Fibroblast of skin of left quadriceps (primary cell): ENCODE measurements at regions not wholly inside any gene's neighbourhood (a gene's known extent, or its start where the extent isn't known, plus 50 kb on each side); places are given as distances from the start of the nearest gene placed in this dataset.

Experiments
- DNase-seq, 2 experiments: peaks; one replicate each; pipeline ENCODE4 v3.0.0-alpha.2; 2013; ENCODE audit warnings: low read depth in 2 of 2

DNA sequence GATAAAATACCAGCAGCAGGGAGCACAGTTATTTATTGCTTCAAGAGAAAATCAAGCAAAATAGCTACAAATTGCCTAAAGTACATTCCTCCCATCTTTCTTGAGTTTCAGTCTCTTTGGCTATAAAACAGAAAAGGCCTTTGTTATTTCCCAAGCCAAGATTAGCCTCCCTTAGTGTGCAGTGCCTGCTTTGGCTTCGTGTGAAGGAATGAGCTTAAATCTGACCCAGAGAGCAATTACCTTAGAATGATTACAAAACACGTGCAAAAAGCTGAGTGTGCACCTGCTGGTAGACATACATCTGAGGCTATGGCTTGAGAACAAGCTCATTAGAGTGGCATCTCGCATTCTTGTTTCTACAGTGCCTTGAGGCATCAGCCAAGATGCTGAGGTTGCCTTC is 250.8 kb downstream of the C4orf33 start:
- no peak for DNase-seq

- no peak for DNase-seq
These were observed 255.1 kb downstream of the C4orf33 start for GRCh38 chr4:129350834-129351721.

DNA sequence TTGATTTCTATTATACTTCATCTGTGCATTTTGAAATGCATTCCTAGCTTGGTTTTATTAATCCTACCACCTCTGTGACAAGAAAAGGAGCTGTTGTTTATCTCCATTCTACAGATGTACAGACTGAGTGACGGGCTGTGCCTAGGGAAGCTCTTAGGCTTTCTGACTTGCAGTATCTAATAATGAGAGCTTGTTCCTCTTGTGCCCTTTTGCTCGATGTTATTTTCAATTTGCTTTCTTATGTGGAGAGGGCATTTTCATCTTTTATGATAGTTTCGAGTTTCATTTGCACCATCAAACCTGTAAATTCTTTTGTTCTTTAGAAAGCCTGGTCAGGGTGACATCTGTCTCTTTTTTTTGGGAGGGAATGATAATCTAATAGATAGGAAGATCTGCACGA is 256.5 kb downstream of the C4orf33 start:
- DNase-seq, result no peak

GRCh38 chr4:129353490-129353889 is 257.5 kb downstream of the C4orf33 start:
- DNase-seq, result no peak

DNA sequence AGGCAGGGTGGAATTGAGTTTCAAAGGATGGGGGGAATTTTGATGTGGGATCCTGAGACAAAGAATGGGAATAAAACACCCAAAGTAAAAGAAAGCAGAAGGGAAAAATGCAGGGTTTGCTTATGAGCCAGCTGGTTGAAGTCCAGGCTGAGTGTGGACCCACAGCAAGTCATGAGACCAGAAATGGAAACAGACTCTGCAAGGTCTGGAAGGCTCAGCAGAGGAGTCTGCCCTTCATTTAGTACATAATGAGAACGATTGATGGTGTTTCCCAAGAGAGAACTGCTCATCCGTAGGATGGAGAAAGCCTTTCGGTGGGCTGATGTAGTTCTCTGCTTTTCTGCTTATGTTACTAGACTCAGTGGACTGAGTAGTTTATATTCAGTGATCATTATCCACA is 259.1 kb downstream of the C4orf33 start:
- DNase-seq, result no peak

DNA sequence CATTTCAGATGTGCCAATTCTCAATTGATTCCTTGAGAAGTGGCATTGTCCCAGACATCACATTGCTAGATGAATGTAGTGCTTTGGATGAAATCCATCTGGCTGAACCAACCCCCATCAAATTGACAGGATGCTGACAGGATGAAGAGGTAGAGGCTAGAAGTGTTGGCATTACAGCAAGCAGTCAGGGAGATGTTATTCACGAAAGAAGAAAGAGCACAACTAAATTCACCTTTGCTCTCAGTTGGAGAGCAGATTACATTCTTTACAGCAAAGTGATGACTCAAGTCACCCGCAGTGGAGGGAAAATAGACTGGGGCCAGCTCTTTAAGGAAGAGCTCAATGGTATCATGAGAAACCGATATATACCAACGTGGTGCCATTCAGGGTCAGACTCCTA is 259.6 kb downstream of the C4orf33 start:
- DNase-seq, result no peak

GRCh38 chr4:129358571-129358970 is 262.6 kb downstream of the C4orf33 start:
- DNase-seq, result peak; percentile 66

DNA sequence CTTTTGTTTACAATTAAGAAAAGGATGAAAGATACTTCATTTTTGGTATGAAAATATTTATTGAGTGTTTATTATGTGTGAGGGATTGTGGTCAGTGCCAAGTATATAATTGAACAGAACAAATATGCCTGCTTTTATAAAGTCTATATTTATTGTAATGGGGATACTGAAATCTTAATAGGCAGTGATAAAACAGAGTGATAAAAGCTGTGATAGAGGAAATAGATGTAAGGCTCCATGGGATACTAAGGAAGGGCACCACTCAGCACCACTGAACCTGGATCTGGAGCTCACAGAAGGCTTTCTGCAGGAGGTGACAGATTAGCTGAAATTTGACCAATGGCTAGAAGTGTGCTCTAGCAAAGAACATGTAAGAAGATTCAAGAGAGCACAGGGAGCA is 263.5 kb downstream of the C4orf33 start:
- no peak for DNase-seq

DNA sequence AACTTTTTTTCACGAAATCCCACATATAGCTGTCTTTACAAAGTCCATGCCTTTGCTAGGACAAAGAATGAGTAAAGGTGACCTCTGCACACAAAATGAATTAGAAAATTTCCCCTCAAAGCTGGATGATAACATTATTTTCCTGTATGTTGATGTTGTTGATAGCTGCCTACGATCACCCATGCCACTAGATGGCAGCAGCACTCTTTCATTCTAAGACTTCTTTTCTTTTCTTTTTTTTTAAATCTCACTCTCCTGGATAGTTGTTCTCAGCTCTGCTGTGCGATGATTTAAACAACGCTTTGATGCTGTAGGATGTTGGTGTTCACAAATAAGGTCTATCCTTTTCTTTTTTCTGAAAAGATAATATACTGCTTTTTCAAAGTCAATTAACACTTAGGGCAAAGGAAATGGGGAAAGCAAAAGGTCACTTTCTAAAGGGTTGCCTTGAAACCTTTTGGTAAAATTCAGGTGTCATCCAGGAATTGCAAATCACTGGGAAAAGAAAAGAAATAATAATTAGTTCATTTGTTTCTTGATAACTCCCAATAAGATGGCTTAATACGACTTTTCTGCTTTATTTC is 266.8 kb downstream of the C4orf33 start:
- DNase-seq, result peak; percentile 41 to 47

DNA sequence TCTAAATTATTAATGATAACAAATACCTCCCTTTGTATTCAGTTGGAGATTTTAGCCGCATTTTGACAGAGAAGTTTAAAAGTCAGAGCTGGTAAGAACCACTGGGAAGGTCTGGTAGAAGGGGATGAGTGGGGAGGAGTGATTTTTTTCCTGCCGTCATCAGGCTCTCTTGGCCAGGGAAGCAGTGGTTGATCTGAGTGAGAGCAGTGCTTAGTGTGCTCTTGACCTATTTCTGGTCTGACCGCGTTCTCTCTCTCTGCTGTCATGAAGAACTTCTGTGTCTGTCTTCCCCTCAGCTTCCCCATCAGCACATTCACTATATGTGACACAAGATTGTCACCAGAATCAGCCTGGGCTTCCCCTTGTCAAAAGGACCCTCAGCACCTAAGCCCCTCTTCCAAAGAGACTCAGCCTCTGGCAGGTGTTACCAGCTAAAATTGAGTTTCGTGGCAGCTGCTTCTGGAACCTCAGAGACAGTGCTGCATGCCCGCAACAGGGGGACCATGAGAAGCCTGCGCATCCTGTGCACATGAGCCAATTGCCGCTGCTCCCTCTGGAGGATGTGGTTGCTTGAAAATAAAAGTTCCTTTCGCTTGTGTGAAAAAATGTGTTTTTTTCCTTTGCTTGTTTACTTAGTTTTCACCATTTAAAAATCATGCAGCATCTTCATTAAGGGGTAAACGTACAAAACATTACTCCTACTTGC is 268.9 kb downstream of the C4orf33 start:
- no peak for DNase-seq

DNA sequence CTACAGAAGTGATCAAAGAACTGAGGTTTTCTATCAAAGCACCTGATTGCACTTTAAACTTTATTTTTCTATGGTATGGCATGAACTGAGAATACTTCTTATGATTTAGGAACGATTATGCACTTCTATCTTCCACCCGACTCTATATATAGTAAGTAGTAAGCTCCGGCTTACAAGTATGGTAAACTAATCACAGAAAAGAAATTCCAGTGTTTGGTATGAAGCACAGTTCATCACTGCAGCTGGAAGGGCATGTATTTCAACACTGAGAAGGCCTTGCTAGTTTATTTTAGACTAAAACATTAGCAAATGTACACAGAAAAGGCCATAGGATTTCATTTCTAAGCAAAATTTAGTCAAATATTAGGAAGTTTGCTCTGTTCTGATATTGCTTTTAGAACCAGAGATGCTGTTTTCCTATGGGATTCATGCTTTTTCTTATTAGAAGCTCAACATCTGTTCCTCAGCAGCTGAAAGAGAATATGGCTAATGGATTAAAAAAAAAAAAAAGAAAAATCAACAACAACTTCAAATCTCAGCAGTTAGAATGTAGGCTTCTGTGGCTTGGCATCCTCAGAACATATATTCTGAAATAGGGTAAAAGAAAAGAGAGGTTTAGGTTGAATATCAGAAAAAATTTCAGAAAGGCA is 273.5 kb downstream of the C4orf33 start:
- no peak for DNase-seq

- no peak for DNase-seq
These were observed 275.1 kb downstream of the C4orf33 start for GRCh38 chr4:129371065-129371464.

- peak in 1 of 2 experiments; percentile 12 for DNase-seq
These were observed 276.0 kb downstream of the C4orf33 start for GRCh38 chr4:129371926-129372325.

- no peak for DNase-seq
These were observed 281.3 kb downstream of the C4orf33 start for GRCh38 chr4:129377131-129377845.

GRCh38 chr4:129378364-129378763 is 282.4 kb downstream of the C4orf33 start:
- no peak for DNase-seq

DNA sequence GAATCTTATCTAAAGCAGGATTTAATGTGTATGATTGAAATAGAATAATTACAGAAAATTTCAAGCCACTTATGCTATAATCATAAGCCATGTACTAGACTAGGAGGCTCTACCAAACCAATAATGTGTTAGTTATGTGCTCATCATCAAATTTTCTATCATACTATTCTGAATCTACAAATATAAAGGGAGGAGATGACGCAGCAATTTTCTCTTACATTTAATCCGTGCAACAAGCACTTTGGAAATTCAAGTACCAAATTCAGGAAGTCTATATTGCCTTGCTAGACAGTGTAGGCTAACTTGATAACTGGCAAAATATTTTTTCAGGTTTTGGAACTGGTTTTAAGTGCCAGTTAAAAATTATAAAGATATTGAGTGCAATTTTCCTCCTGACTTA is 283.5 kb downstream of the C4orf33 start:
- DNase-seq, result no peak

- DNase-seq, result no peak
These were observed 289.0 kb downstream of the C4orf33 start for GRCh38 chr4:129384974-129385373.

- no peak for DNase-seq
These were observed 291.7 kb downstream of the C4orf33 start for GRCh38 chr4:129387666-129388065.

GRCh38 chr4:129393976-129394375 is 298.0 kb downstream of the C4orf33 start:
- no peak for DNase-seq

DNA sequence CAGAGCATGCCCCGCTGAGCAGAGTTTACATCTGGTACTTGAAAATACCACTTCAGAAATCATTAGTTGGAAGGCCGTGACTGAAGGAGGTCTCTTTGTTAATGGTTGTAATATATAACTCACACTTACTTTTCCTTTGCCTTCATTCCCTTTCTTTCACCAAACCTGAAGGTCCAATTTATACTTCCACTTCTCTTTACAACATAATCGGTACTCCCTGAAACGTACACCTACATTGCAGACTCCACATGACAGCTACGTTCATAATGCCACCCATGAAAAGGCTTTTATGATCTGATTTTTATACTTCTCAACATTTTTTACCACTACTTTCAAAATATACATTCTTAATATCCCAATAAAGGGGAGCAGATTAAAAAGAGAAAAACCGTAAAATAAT is 298.7 kb downstream of the C4orf33 start:
- DNase-seq, result no peak

DNA sequence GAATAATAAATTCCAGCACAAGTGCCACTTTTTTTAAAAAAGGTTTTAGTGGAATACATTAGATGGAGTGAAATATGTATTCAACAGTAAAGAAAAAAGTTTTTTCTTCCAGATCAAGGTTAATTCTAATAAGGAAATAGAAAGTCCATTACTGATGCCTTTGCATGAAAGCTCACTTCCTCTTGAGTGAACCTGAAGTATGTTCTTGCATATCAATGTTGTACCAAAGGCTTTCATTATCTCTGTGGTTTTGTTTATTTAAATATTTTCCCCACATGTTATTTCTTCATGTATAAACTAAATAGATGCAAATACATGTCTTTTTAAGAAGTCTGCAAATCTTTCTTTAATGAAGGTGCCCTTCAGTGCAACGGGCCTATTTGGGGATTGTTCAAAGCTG is 307.9 kb downstream of the C4orf33 start:
- no peak for DNase-seq

DNA sequence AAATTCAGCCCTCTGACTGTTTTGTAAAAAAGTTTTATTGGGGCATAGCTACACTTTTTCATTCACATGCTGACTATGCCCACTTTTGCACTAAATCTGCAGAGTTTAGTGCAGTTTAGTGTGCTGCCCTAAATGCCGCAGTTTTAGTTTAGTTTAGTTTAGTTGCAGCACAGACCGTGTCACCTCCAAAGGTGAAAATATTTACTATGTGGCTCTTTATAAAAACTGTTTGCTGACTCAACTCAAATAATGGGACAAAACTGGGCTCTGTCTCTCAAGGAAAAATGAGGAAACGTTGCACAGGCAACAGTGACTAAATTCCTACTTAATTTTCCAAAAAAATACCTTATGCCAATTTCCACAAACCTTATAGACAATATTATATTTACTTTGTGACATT is 314.2 kb downstream of the C4orf33 start:
- DNase-seq, result no peak
